ENCODE measurements at regions not wholly inside any gene's neighbourhood (a gene's known extent, or its start where the extent isn't known, plus 50 kb on each side); places are given as distances from the start of the nearest gene placed in this dataset.

DNA sequence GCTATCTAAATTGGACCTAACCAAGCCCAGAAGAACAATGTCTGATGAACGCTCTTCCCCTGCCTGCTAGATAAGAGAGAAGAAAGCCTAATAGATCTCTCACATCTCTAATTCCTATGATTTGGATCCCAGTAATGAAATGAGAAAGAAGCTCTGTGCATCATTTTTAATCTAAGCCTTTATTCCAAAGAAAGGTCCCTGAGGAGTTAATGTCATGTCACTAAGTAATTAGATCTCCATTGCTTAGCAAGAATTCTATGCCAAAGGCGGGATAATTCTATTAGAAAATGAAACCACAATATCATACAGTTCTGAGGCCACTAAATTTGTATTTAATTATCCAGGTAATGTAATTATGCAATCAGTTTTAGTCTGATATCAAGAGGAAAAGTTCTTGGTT, 74.2 kb upstream of the TMEM260 start:
- no peak for DNase-seq

DNA sequence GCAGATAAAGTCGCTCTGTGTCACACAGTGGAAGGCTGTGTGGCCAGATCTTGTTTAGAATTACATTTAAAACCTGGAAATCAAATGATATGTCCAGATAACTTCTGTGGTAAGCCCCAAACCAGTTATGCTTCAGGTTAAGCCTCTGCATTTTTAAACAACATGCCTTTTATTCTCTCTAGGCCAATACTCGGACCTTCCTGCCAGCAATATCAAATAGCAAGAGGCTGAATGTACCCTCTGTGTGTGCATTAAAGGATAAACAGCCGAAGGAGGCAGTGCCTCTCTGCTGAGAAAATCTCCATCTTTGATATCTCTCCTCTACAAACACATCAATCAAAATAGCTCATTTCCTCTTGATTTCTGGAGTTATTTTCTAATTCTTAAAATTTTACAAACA, 67.1 kb upstream of the TMEM260 start:
- no peak for DNase-seq

DNA sequence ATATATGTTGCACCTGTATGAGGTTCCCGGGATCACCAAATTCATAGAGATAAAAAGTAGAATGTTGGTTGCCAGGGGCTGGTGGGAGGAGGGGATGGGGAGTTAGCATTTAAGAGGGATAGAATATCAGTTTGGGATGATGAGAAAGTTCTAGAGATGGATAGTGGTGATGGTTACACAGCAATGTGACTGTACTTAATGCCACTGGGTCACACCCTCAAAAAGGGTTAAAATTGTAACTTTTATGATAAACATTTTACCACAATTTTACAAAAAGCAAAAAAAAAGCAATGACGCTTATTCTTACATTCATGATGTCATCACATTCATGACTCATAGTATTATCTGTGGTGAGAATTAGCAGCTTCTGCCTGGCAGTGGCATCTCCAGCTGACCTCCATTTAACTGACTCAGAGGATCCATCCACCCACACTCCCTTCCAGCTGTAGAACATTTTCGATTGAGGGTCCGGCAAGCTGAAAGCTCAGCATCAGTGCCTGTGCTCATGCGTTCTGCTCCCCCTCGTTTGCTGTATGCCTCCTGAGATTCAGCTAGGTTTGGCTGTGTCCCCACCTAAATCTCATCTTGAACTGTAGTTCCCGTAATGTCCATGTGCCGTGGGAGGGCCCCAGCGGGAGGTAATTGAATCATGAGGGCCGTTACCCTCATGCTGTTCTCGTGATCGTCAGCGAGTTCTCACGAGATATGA, 64.8 kb upstream of the TMEM260 start:
- DNase-seq = no peak

DNA sequence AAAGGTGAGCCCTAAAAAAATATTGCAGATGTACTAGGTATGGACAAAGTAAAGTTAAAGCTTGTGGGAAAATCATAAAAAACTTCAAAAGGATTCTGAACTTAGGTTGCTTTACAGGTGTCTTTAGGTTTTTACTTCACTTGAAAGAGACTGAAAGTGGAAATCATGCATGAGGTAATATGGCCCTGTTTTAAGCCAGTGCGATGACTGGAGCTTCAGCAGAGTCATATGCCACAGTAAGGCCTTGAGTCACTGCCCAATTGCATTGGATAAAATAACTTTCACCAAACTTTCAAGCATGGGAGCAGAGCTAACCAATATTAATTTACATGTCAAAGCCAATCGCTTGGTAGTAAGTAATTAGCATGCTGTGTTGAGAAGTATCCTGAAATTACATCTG, 63.9 kb upstream of the TMEM260 start:
- DNase-seq = no peak

DNA sequence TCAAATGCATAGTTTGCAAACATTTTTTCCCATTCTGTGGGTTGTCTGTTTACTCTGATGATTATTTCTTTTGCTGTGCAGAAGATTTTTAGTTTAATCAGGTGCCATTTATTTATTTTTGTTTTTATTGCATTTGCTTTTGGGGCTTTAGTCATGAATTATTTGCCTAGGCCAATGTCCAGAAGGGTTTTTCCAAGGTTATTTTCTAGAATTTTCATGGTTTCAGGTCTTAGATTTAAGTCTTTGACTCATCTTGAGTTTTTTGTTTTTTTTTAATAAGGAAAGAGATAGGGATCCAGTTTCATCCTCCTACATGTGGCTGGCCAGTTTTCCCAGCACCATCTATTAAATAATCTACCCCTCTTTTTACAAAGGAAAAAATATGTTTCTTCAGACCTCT, 57.2 kb upstream of the TMEM260 start:
- DNase-seq = no peak

DNA sequence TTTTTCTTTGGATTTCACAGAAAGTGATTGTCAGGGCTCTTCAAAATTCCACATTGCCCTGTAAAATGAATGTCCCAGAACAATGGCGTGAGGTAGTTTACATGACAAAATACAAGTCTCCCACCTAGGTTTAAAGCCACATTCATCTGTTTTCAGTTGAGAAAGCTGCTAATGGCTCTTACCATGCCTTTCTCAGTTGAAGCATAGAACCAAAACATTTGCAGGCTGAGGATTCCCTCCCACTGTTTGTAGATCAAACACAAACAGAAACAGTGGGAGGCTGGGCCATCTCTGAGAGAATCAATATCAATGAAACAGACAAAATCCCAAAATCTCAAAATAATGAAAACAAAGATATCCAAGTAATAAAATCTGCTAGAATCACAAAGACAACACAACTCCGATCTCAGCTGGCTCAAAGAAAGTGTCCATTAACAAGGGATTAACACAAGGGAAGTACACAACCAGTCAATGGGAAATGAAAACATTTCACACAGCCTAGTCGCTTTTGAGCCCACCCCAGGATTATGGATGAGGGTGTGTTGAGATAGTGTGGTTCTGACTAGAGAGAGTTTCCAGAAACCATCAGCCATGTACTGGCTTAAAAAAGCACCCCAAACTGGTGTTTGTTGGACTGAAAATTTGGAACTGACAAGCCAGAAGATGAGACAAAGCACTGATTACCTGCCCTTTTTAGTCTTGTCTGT, 54.5 kb upstream of the TMEM260 start:
- DNase-seq = no peak

DNA sequence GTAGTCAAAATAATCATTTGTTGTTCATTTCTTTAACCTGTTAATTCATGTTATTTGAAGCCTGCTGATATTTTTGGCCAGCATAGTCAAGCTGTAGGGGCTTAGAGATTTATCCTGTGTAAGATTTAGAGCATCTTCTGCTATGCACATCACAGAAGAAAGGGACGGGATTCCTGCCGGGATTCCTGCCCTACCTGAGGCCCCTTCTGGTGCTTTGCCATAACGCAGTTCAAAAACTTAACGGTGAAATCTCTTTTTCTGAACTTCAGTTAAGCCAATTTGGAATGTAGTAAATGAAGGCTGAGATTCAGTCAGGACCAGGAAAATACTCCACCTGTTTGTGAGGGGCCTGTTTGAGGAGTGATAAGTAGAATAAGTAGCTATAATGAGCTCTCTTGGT, 50.7 kb upstream of the TMEM260 start:
- DNase-seq = no peak
